Body of pancreas (tissue), 4 donors: ENCODE measurements at regions not wholly inside any gene's neighbourhood (a gene's known extent, or its start where the extent isn't known, plus 50 kb on each side); places are given as distances from the start of the nearest gene placed in this dataset.

ENCODE experiments used
- ATAC-seq: fragments of 150-250 bp; one replicate; pipeline ENCODE4 v1.9.1; 2016
- DNase-seq, 4 donors: peaks; one replicate each; pipeline ENCODE4 v3.0.0-alpha.2; 2019
- H3K27ac ChIP-seq, 4 donors: fragments of 200-600 bp; sonication (generic); 1 replicate in 3 of 4; 2 replicates in 1 of 4; pipeline versions ENCODE4 v1.5.1 to v1.6.1; 2016 to 2019; ENCODE audit warnings: mild to moderate bottlenecking in 1 of 4, mixed read lengths in 1 of 4, moderate library complexity in 1 of 4
- H3K27me3 ChIP-seq, 2 donors: fragments of 200-600 bp; sonication (generic); one replicate each; pipeline ENCODE4 v1.6.0; 2016; ENCODE audit warnings: mild to moderate bottlenecking in 1 of 2
- H3K36me3 ChIP-seq, 2 donors: fragments of 200-600 bp; sonication (generic); replicated peaks in 1 of 2; 2 replicates each; pipeline ENCODE4 v1.5.1; 2016; ENCODE audit warnings: low read depth in 2 of 2; ENCODE audit not compliant: insufficient read depth in 1 of 2
- H3K4me1 ChIP-seq: fragments of 200-600 bp; sonication (generic); one replicate; pipeline ENCODE4 v1.6.0; 2016
- H3K4me3 ChIP-seq, 2 donors: fragments of 200-600 bp; sonication (generic); 1 replicate in 1 of 2; 2 replicates in 1 of 2; pipeline ENCODE4 v1.5.1; 2016 to 2019
- H3K9me3 ChIP-seq, 3 donors: fragments of 200-600 bp; sonication (generic); 1 replicate in 2 of 3; 2 replicates in 1 of 3; pipeline ENCODE4 v1.5.1; 2016
- CTCF ChIP-seq, 7 experiments: fragments of 450-650 bp in 4 of 7; fragments of 200-600 bp in 3 of 7; sonication (generic) in 3 of 7; IDR thresholded peaks; one replicate each; pipeline ENCODE4 v1.5.1; 2016 to 2019; ENCODE audit warnings: antibody characterized with exemption in 7 of 7
- POLR2A ChIP-seq, 3 donors: fragments of 450-650 bp; IDR thresholded peaks; one replicate each; pipeline ENCODE4 v1.6.1; 2016; ENCODE audit warnings: antibody characterized with exemption in 3 of 3, mild to moderate bottlenecking in 2 of 3
- WGBS, 2 donors: methylation state at CpG; one replicate each; pipeline ENCODE4 v1.1.5; 2017; 5-methylcytosine and 5-hydroxymethylcytosine counted together
- intact Hi-C: fragments of 100-400 bp; cut with DNase I; formaldehyde crosslinking; loops from one replicate; pipeline ENCODE4 v1.15.1; 2023

- no peak for TF ChIP-seq POLR2A (IDR thresholded peaks at IDR 0.05)
- TF ChIP-seq CTCF (IDR thresholded peaks at IDR 0.05) = no peak
- peaks cover 6% of the 10 kb centered on the region for H3K4me1 ChIP-seq
- H3K4me3 ChIP-seq = no peak overlapping the region
- DNase-seq = no peak
- 47 to 63% methylated on average over 1 of the region's 1 CpG for WGBS, 2 donors
- H3K9me3 ChIP-seq = no peaks in the 10 kb centered on the region
- H3K27ac ChIP-seq = no peak overlapping the region
- H3K36me3 ChIP-seq = no peaks in the 10 kb centered on the region
- H3K27me3 ChIP-seq = no peaks in the 10 kb centered on the region
- ATAC-seq = no peak
- intact Hi-C loops = no loop called here
Observed at GRCh38 chr6:133129556-133129955, 111.6 kb upstream of the EYA4 start.

GRCh38 chr6:133130863-133131262 is 110.3 kb upstream of the EYA4 start:
- intact Hi-C loops = no loop called here
- Histone ChIP-seq H3K4me3 (no peak overlapping the region), H3K4me1 (peaks cover 6% of the 10 kb centered on the region), H3K27me3 (no peaks in the 10 kb centered on the region), H3K36me3 (no peaks in the 10 kb centered on the region), H3K9me3 (no peaks in the 10 kb centered on the region), H3K27ac (peak overlapping the region in 1 of 4 donors; percentile 38)
- ATAC-seq (peak; percentile 75), DNase-seq (peak; percentile 21 to 54 (median 48))
- TF ChIP-seq CTCF (IDR thresholded peaks at IDR 0.05) = peak in 1 of 7 experiments; percentile 1
- no peak for TF ChIP-seq POLR2A (IDR thresholded peaks at IDR 0.05)
- 33 to 44% methylated on average over 2 of the region's 2 CpGs for WGBS, 2 donors

- no peak for ATAC-seq
Observed at GRCh38 chr6:133131621-133132465, 109.3 kb upstream of the EYA4 start.

GRCh38 chr6:133132466-133132971 is 108.6 kb upstream of the EYA4 start:
- WGBS, 2 donors = 75 to 78% methylated on average over 12 of the region's 12 CpGs
- Histone ChIP-seq H3K36me3 (no peaks in the 10 kb centered on the region), H3K9me3 (no peaks in the 10 kb centered on the region), H3K4me3 (no peak overlapping the region), H3K27me3 (no peaks in the 10 kb centered on the region), H3K4me1 (peaks cover 15% of the 10 kb centered on the region), H3K27ac (no peak overlapping the region)
- intact Hi-C loops = no loop called here
- no peak for TF ChIP-seq POLR2A (IDR thresholded peaks at IDR 0.05)
- TF ChIP-seq CTCF (IDR thresholded peaks at IDR 0.05) = no peak
- DNase-seq (no peak), ATAC-seq (no peak)

More at GRCh38 chr6:133131621-133132465, 109.3 kb upstream of the EYA4 start:
- intact Hi-C loops = no loop called here
- peaks cover 15% of the 10 kb centered on the region for H3K4me1 ChIP-seq
- no peaks in the 10 kb centered on the region for H3K9me3 ChIP-seq
- H3K27ac ChIP-seq = no peak overlapping the region
- no peaks in the 10 kb centered on the region for H3K27me3 ChIP-seq
- no peak overlapping the region for H3K4me3 ChIP-seq
- 48 to 58% methylated on average over 10 of the region's 10 CpGs for WGBS, 2 donors
- DNase-seq = no peak
- no peak for TF ChIP-seq CTCF (IDR thresholded peaks at IDR 0.05)
- TF ChIP-seq POLR2A (IDR thresholded peaks at IDR 0.05) = no peak
- no peaks in the 10 kb centered on the region for H3K36me3 ChIP-seq
